GM12892 (cell line): ENCODE measurements at regions not wholly inside any gene's neighbourhood (a gene's known extent, or its start where the extent isn't known, plus 50 kb on each side); places are given as distances from the start of the nearest gene placed in this dataset.

Experiments
- POLR2A ChIP-seq: IDR thresholded peaks from 2 replicates; pipeline ENCODE4 v1.6.1; 2011; ENCODE audit warnings: low read depth, low read length, control low read depth
- POLR2AphosphoS5 ChIP-seq: IDR thresholded peaks from 2 replicates; pipeline ENCODE4 v1.6.1; 2011; ENCODE audit warnings: low read depth, low read length, control low read depth
- TAF1 ChIP-seq: IDR thresholded peaks from 2 replicates; pipeline ENCODE4 v1.6.1; 2011; ENCODE audit warnings: low read depth, mild to moderate bottlenecking, control low read depth, low read length, borderline replicate concordance

DNA sequence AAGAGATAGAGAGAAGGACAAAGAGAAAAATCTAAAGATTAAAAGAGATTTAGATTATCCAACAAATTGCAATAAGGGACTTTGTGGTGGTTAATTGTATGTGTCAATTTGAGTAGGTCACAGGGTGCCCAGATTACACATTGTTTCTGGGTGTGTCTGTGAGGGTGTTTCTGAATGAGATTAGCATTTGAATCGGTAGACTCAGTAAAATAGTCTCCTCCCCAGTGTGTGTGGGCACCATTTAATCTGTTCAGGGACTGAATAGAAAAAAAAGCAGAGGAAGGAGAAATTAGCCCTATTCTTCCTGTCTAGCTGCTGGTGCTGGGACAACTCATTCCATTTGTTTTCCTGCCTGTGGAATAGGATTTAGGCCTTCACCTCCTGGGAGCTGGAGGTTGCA lies 339.8 kb upstream of the EPHA4 start:
- no peak for TF ChIP-seq POLR2A
- TF ChIP-seq POLR2AphosphoS5, result no peak
- no peak for TF ChIP-seq TAF1
